ENCODE measurements at regions not wholly inside any gene's neighbourhood (a gene's known extent, or its start where the extent isn't known, plus 50 kb on each side); places are given as distances from the start of the nearest gene placed in this dataset.

GRCh38 chr2:117607202-117607601 is 207.3 kb upstream of the DDX18 start:
- no peak for TF ChIP-seq CTCF (conservative IDR thresholded peaks at IDR 0.05; ENCODE audit: low read depth in 2 of 2)
- TF ChIP-seq ZNF462 (CRISPR knock-in tag; IDR thresholded peaks at IDR 0.05): no peak
- TF ChIP-seq POLR2AphosphoS5 (IDR thresholded peaks at IDR 0.05; ENCODE audit: low read depth): no peak
- TF ChIP-seq ZNF114 (CRISPR knock-in tag; IDR thresholded peaks at IDR 0.05): no peak
- no peak for TF ChIP-seq STAT1 (IDR thresholded peaks at IDR 0.05; ENCODE audit: unreplicated experiment)
- TF ChIP-seq ZNF331 (CRISPR knock-in tag; IDR thresholded peaks at IDR 0.05; ENCODE audit: low read depth): no peak
- TF ChIP-seq ETS1 (IDR thresholded peaks at IDR 0.05): no peak
- TF ChIP-seq EZH2phosphoT487 (IDR thresholded peaks at IDR 0.05; ENCODE audit: unreplicated experiment): no peak
- no peak for TF ChIP-seq EZH2 (IDR thresholded peaks at IDR 0.05; ENCODE audit: low read depth, unreplicated experiment)
- no peak for TF ChIP-seq JUNB (IDR thresholded peaks at IDR 0.05; ENCODE audit: unreplicated experiment)
- no peak for TF ChIP-seq CREB1 (CRISPR knock-in tag; IDR thresholded peaks at IDR 0.05; ENCODE audit: low read depth)
- DNase-seq (ENCODE audit: low spot score) (no peak), ATAC-seq (no peak)
- Histone ChIP-seq H3K4me1 (ENCODE audit: insufficient read depth) (peaks cover 14% of the 10 kb centered on the region), H2AFZ (no peak overlapping the region), H3K9me2 (ENCODE audit: insufficient read depth) (no peaks in the 10 kb centered on the region), H3K27me3 (ENCODE audit: insufficient read depth) (no peaks in the 10 kb centered on the region), H3K27ac (ENCODE audit: low read depth) (no peak overlapping the region), H3K79me2 (replicated peaks; ENCODE audit: insufficient read depth) (no peaks in the 10 kb centered on the region), H4K20me1 (replicated peaks; ENCODE audit: insufficient read depth) (no peaks in the 10 kb centered on the region), H3F3A (replicated peaks; ENCODE audit: low read depth) (no peaks in the 10 kb centered on the region), H3K4me3 (no peak overlapping the region), H3K36me3 (ENCODE audit: insufficient read depth) (no peaks in the 10 kb centered on the region), H3K4me2 (no peak overlapping the region)
- Mint-ChIP-seq H3K4me1 (peaks cover 23% of the 10 kb centered on the region), H3K4me3 (no peak overlapping the region), H3K36me3 (ENCODE audit: low read depth) (0 out of 3 replicates have a peak, but pooled peaks cover 9% of the 10 kb centered on the region), H3K27ac (no peak overlapping the region), H3K9me3 (no peaks in the 10 kb centered on the region), H3K27me3 (ENCODE audit: insufficient read depth, low read depth, poor library complexity) (peaks cover 4% of the 10 kb centered on the region)
